IgD-negative memory B cell (primary cell): ENCODE measurements at regions not wholly inside any gene's neighbourhood (a gene's known extent, or its start where the extent isn't known, plus 50 kb on each side); places are given as distances from the start of the nearest gene placed in this dataset.
"Not testable (repeated sequence)": the region's sequence is repeated elsewhere in the genome, so short reads cannot be mapped to it uniquely, and the experiment has no call there.

Experiments
- H3K27ac Mint-ChIP-seq, 3 donors: one replicate each; pipeline ENCODE4 v1.8.0; 2020 to 2022; ENCODE audit warnings: mild to moderate bottlenecking in 3 of 3, mixed read lengths in 3 of 3, moderate library complexity in 1 of 3
- H3K27me3 Mint-ChIP-seq: one replicate; pipeline ENCODE4 v1.8.0; 2021; ENCODE audit warnings: mixed read lengths
- H3K36me3 Mint-ChIP-seq: one replicate; pipeline ENCODE4 v1.8.0; 2020; ENCODE audit warnings: mild to moderate bottlenecking, mixed read lengths
- H3K4me1 Mint-ChIP-seq, 3 donors: one replicate each; pipeline ENCODE4 v1.8.0; 2020 to 2022; ENCODE audit warnings: mixed read lengths in 3 of 3, mild to moderate bottlenecking in 1 of 3
- H3K4me3 Mint-ChIP-seq, 4 donors: one replicate each; pipeline ENCODE4 v1.8.0; 2020 to 2022; ENCODE audit warnings: mild to moderate bottlenecking in 4 of 4, mixed read lengths in 4 of 4, moderate library complexity in 3 of 4
- H3K9me3 Mint-ChIP-seq, 3 donors: one replicate each; pipeline ENCODE4 v1.8.0; 2020 to 2021; ENCODE audit warnings: mixed read lengths in 3 of 3, mild to moderate bottlenecking in 1 of 3

- Mint-ChIP-seq H3K27ac (no peak overlapping the region), H3K27me3 (peaks cover 12% of the 10 kb centered on the region), H3K9me3 (peaks cover 0 to 1% (median 0%) of the 10 kb centered on the region in 3 donors), H3K4me1 (no peaks in the 10 kb centered on the region), H3K4me3 (no peak overlapping the region), H3K36me3 (no peaks in the 10 kb centered on the region)
These were observed 298.6 kb downstream of the REEP3 start for GRCh38 chr10:63819753-63820329.

GRCh38 chr10:63822496-63822895, 301.3 kb downstream of the REEP3 start:
- H3K4me1 Mint-ChIP-seq, result peaks cover 0 to 4% (median 3%) of the 10 kb centered on the region in 3 donors
- peaks cover 7% of the 10 kb centered on the region for H3K27me3 Mint-ChIP-seq
- peaks cover 2% of the 10 kb centered on the region for H3K36me3 Mint-ChIP-seq
- H3K4me3 Mint-ChIP-seq, result no peak overlapping the region
- H3K27ac Mint-ChIP-seq, result peak overlapping the region in 1 of 3 donors; percentile 57
- H3K9me3 Mint-ChIP-seq, result no peaks in the 10 kb centered on the region

- Mint-ChIP-seq H3K9me3 (no peaks in the 10 kb centered on the region), H3K27ac (no peak overlapping the region), H3K36me3 (peaks cover 2% of the 10 kb centered on the region), H3K27me3 (peaks cover 4% of the 10 kb centered on the region), H3K4me1 (peaks cover 0 to 4% (median 3%) of the 10 kb centered on the region in 3 donors), H3K4me3 (no peak overlapping the region)
These were observed 303.9 kb downstream of the REEP3 start for GRCh38 chr10:63825111-63825510.

GRCh38 chr10:63825766-63826165, 304.6 kb downstream of the REEP3 start:
- H3K36me3 Mint-ChIP-seq, result peaks cover 2% of the 10 kb centered on the region
- H3K4me1 Mint-ChIP-seq, result peaks cover 0 to 4% (median 3%) of the 10 kb centered on the region in 3 donors
- no peaks in the 10 kb centered on the region for H3K9me3 Mint-ChIP-seq
- no peak overlapping the region for H3K4me3 Mint-ChIP-seq
- H3K27me3 Mint-ChIP-seq, result peaks cover 4% of the 10 kb centered on the region
- H3K27ac Mint-ChIP-seq, result no peak overlapping the region

- H3K9me3 Mint-ChIP-seq, H3K36me3 Mint-ChIP-seq, H3K4me1 Mint-ChIP-seq, H3K27me3 Mint-ChIP-seq: not testable (repeated sequence)
- H3K4me3 Mint-ChIP-seq, result peak overlapping the region in 1 of 4 donors; percentile 47
- peak overlapping the region in 1 of 3 donors; percentile 26 for H3K27ac Mint-ChIP-seq
These were observed 305.8 kb downstream of the REEP3 start for GRCh38 chr10:63827018-63827417.

- Mint-ChIP-seq H3K36me3 (peaks cover 2% of the 10 kb centered on the region), H3K9me3 (no peaks in the 10 kb centered on the region), H3K4me3 (no peak overlapping the region), H3K27ac (no peak overlapping the region), H3K4me1 (peaks cover 0 to 4% (median 3%) of the 10 kb centered on the region in 3 donors), H3K27me3 (peaks cover 2% of the 10 kb centered on the region)
These were observed 307.8 kb downstream of the REEP3 start for GRCh38 chr10:63829020-63829419.

GRCh38 chr10:63829573-63830149, 308.5 kb downstream of the REEP3 start:
- H3K4me3 Mint-ChIP-seq, result no peak overlapping the region

GRCh38 chr10:63832686-63833085, 311.5 kb downstream of the REEP3 start:
- no peaks in the 10 kb centered on the region for H3K9me3 Mint-ChIP-seq
- H3K27me3 Mint-ChIP-seq, result peaks cover 2% of the 10 kb centered on the region
- H3K4me1 Mint-ChIP-seq, result no peaks in the 10 kb centered on the region
- no peak overlapping the region for H3K4me3 Mint-ChIP-seq
- no peak overlapping the region for H3K27ac Mint-ChIP-seq
- H3K36me3 Mint-ChIP-seq, result no peaks in the 10 kb centered on the region

More at GRCh38 chr10:63829573-63830149, 308.5 kb downstream of the REEP3 start:
- Mint-ChIP-seq H3K27me3 (no peaks in the 10 kb centered on the region), H3K9me3 (no peaks in the 10 kb centered on the region), H3K27ac (no peak overlapping the region), H3K36me3 (peaks cover 2% of the 10 kb centered on the region), H3K4me1 (peaks cover 0 to 4% (median 3%) of the 10 kb centered on the region in 3 donors)

GRCh38 chr10:63833411-63834060, 312.3 kb downstream of the REEP3 start:
- Mint-ChIP-seq H3K9me3 (no peaks in the 10 kb centered on the region), H3K27ac (no peak overlapping the region), H3K27me3 (peaks cover 2% of the 10 kb centered on the region), H3K4me3 (no peak overlapping the region), H3K36me3 (no peaks in the 10 kb centered on the region), H3K4me1 (no peaks in the 10 kb centered on the region)

- Mint-ChIP-seq H3K4me3 (no peak overlapping the region), H3K27ac (no peak overlapping the region), H3K4me1 (no peaks in the 10 kb centered on the region), H3K36me3 (no peaks in the 10 kb centered on the region), H3K27me3 (peaks cover 7% of the 10 kb centered on the region), H3K9me3 (no peaks in the 10 kb centered on the region)
These were observed 315.7 kb downstream of the REEP3 start for GRCh38 chr10:63836666-63837442.

- Mint-ChIP-seq H3K27me3 (peaks cover 12% of the 10 kb centered on the region), H3K4me1 (no peaks in the 10 kb centered on the region), H3K9me3 (peaks cover 0 to 2% (median 1%) of the 10 kb centered on the region in 3 donors), H3K36me3 (no peaks in the 10 kb centered on the region), H3K27ac (no peak overlapping the region), H3K4me3 (no peak overlapping the region)
These were observed 320.6 kb downstream of the REEP3 start for GRCh38 chr10:63841761-63842160.

GRCh38 chr10:63843107-63843506, 321.9 kb downstream of the REEP3 start:
- no peak overlapping the region for H3K27ac Mint-ChIP-seq
- no peak overlapping the region for H3K4me3 Mint-ChIP-seq
- peaks cover 5% of the 10 kb centered on the region for H3K36me3 Mint-ChIP-seq
- peaks cover 16% of the 10 kb centered on the region for H3K27me3 Mint-ChIP-seq
- no peaks in the 10 kb centered on the region for H3K4me1 Mint-ChIP-seq
- peaks cover 1 to 9% (median 4%) of the 10 kb centered on the region in 3 donors for H3K9me3 Mint-ChIP-seq

GRCh38 chr10:63848871-63849270, 327.7 kb downstream of the REEP3 start:
- not testable (repeated sequence) for H3K27ac Mint-ChIP-seq, H3K36me3 Mint-ChIP-seq, H3K9me3 Mint-ChIP-seq

GRCh38 chr10:63862860-63863259, 341.7 kb downstream of the REEP3 start:
- H3K36me3 Mint-ChIP-seq, result no peaks in the 10 kb centered on the region
- H3K9me3 Mint-ChIP-seq, result peaks cover 0 to 6% (median 5%) of the 10 kb centered on the region in 3 donors
- no peak overlapping the region for H3K27ac Mint-ChIP-seq
- peaks cover 28% of the 10 kb centered on the region for H3K27me3 Mint-ChIP-seq
- peaks cover 6 to 9% (median 7%) of the 10 kb centered on the region in 3 donors for H3K4me1 Mint-ChIP-seq
- no peak overlapping the region for H3K4me3 Mint-ChIP-seq

More at GRCh38 chr10:63848871-63849270, 327.7 kb downstream of the REEP3 start:
- H3K4me3 Mint-ChIP-seq, H3K4me1 Mint-ChIP-seq: not testable (repeated sequence)
- peaks cover 11% of the 10 kb centered on the region for H3K27me3 Mint-ChIP-seq

- Mint-ChIP-seq H3K27me3 (peaks cover 32% of the 10 kb centered on the region), H3K4me1 (peaks cover 6 to 9% (median 7%) of the 10 kb centered on the region in 3 donors), H3K4me3 (no peak overlapping the region), H3K9me3 (no peaks in the 10 kb centered on the region), H3K36me3 (no peaks in the 10 kb centered on the region), H3K27ac (no peak overlapping the region)
These were observed 344.0 kb downstream of the REEP3 start for GRCh38 chr10:63865210-63865609.
